Fibroblast of lung (primary cell): ENCODE measurements at regions not wholly inside any gene's neighbourhood (a gene's known extent, or its start where the extent isn't known, plus 50 kb on each side); places are given as distances from the start of the nearest gene placed in this dataset.

Experiments used
- EZH2 ChIP-seq: IDR thresholded peaks from 2 replicates; pipeline ENCODE4 v1.5.1; 2012; ENCODE audit warnings: low read length, control low read depth, mild to moderate bottlenecking; ENCODE audit errors: missing control alignments
- TF ChIP-seq, protein P1 (sequence below), 2 donors: IDR thresholded peaks in 1 of 2; conservative IDR thresholded peaks in 1 of 2; 1 replicate in 1 of 2; 2 replicates in 1 of 2; pipeline ENCODE4 v1.5.1; 2011 to 2012; ENCODE audit warnings: low read length in 2 of 2, control low read depth in 1 of 2, inconsistent platforms in 1 of 2, low read depth in 1 of 2, mild to moderate bottlenecking in 1 of 2

DNA sequence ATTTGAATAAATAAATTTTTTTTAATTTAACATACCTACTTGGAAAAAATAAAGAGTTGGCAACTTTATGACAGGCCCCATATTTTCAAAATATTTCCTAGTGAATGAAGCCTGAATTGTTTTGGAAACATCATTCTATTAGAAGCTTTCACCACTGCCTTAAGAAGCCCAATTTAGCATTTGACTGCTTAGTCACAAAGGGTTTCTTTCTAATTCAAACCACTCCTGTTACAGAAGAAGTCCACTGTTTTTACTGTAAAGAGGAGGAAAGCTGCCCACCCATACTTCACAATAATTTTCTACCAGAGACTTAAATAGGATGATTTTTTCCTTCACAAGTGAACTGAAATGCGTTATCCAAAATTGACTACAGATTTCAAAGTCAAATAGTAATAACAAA, 534.6 kb upstream of the PTBP2 start:
- TF ChIP-seq, protein P1, sequence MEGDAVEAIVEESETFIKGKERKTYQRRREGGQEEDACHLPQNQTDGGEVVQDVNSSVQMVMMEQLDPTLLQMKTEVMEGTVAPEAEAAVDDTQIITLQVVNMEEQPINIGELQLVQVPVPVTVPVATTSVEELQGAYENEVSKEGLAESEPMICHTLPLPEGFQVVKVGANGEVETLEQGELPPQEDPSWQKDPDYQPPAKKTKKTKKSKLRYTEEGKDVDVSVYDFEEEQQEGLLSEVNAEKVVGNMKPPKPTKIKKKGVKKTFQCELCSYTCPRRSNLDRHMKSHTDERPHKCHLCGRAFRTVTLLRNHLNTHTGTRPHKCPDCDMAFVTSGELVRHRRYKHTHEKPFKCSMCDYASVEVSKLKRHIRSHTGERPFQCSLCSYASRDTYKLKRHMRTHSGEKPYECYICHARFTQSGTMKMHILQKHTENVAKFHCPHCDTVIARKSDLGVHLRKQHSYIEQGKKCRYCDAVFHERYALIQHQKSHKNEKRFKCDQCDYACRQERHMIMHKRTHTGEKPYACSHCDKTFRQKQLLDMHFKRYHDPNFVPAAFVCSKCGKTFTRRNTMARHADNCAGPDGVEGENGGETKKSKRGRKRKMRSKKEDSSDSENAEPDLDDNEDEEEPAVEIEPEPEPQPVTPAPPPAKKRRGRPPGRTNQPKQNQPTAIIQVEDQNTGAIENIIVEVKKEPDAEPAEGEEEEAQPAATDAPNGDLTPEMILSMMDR (conservative IDR thresholded peaks at IDR 0.05 in 1 of 2, IDR thresholded peaks at IDR 0.05 in 1 of 2; ENCODE audit: low read depth in 1 of 2, low read length in 2 of 2): no peak
- no peak for TF ChIP-seq EZH2
